SK-N-SH treated with all-trans-retinoic acid at 6 μM for 48 hours (cell line): ENCODE measurements at regions not wholly inside any gene's neighbourhood (a gene's known extent, or its start where the extent isn't known, plus 50 kb on each side); places are given as distances from the start of the nearest gene placed in this dataset.

Experiments used
- ARNTL ChIP-seq: fragments of 450-650 bp; formaldehyde crosslinking; IDR thresholded peaks from 2 replicates; pipeline ENCODE4 v1.5.0; 2020; ENCODE audit warnings: low read depth, mild to moderate bottlenecking, moderate library complexity, borderline replicate concordance
- CREB5 ChIP-seq: fragments of 250-450 bp; sonication (Bioruptor Pico); IDR thresholded peaks from 2 replicates; pipeline ENCODE4 v1.5.1; 2020; ENCODE audit warnings: low read depth, mild to moderate bottlenecking, moderate library complexity
- CSDC2 ChIP-seq: fragments of 250-450 bp; sonication (Bioruptor Pico); IDR thresholded peaks from 2 replicates; pipeline ENCODE4 v1.5.0; 2020; ENCODE audit warnings: mild to moderate bottlenecking, moderate library complexity
- ISL1 ChIP-seq: fragments of 250-450 bp; sonication (Bioruptor Pico); IDR thresholded peaks from 2 replicates; pipeline ENCODE4 v2.1.2; 2022; ENCODE audit warnings: mild to moderate bottlenecking, moderate library complexity
- PATZ1 ChIP-seq: fragments of 250-450 bp; sonication (Bioruptor Pico); IDR thresholded peaks from 2 replicates; pipeline ENCODE4 v1.8.0; 2020; ENCODE audit warnings: mild to moderate bottlenecking, moderate library complexity, borderline replicate concordance
- SNAI2 ChIP-seq: fragments of 250-450 bp; sonication (Bioruptor Pico); IDR thresholded peaks from 2 replicates; pipeline ENCODE4 v1.5.0; 2020; ENCODE audit warnings: mild to moderate bottlenecking, moderate library complexity
- ZC3H10 ChIP-seq: fragments of 250-450 bp; sonication (Bioruptor Pico); IDR thresholded peaks from 2 replicates; pipeline ENCODE4 v1.5.1; 2021; ENCODE audit warnings: mild to moderate bottlenecking, moderate library complexity
- ZNF8 ChIP-seq: fragments of 450-650 bp; formaldehyde crosslinking; IDR thresholded peaks from 2 replicates; pipeline ENCODE4 v1.5.0; 2020; ENCODE audit warnings: mild to moderate bottlenecking, moderate library complexity
- TF ChIP-seq, protein P1 (sequence below): fragments of 250-450 bp; sonication (Bioruptor Pico); IDR thresholded peaks from 2 replicates; pipeline ENCODE4 v1.8.0; 2021; ENCODE audit warnings: low read depth, mild to moderate bottlenecking, moderate library complexity, borderline replicate concordance

DNA sequence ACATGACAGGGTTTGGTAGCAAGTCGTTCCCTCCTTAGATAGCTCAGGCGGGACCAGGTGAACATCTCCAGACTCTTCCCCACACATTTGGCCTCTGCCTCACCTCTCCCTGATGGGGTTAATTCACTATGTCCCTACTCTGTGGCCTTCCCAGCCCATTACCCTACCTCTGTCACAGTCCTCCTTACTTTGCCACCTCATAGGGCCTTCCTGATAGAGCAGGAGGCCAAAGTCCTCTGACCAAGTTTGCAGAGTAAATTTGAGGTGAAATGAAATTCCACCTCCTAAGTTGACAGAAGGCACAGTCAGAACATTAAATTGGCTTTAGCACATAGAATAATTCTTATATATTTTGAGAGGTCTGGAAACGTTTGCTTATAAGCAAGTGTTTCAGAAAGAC lies 53.1 kb upstream of the ARMC2 start:
- TF ChIP-seq ZC3H10 (CRISPR knock-in tag), result no peak
- TF ChIP-seq, protein P1, sequence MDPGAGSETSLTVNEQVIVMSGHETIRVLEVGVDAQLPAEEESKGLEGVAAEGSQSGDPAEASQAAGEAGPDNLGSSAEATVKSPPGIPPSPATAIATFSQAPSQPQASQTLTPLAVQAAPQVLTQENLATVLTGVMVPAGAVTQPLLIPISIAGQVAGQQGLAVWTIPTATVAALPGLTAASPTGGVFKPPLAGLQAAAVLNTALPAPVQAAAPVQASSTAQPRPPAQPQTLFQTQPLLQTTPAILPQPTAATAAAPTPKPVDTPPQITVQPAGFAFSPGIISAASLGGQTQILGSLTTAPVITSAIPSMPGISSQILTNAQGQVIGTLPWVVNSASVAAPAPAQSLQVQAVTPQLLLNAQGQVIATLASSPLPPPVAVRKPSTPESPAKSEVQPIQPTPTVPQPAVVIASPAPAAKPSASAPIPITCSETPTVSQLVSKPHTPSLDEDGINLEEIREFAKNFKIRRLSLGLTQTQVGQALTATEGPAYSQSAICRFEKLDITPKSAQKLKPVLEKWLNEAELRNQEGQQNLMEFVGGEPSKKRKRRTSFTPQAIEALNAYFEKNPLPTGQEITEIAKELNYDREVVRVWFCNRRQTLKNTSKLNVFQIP (CRISPR knock-in tag), result no peak
- TF ChIP-seq ZNF8 (CRISPR knock-in tag), result no peak
- TF ChIP-seq ARNTL, result no peak
- no peak for TF ChIP-seq PATZ1
- no peak for TF ChIP-seq CREB5
- no peak for TF ChIP-seq CSDC2 (CRISPR knock-in tag)
- TF ChIP-seq ISL1, result no peak
- no peak for TF ChIP-seq SNAI2 (CRISPR knock-in tag)
